HCT116 (cell line): ENCODE measurements at regions not wholly inside any gene's neighbourhood (a gene's known extent, or its start where the extent isn't known, plus 50 kb on each side); places are given as distances from the start of the nearest gene placed in this dataset.

Experiments used
- ATAC-seq: fragments of 200-7000 bp; cut with Tn5 transposase; 2 replicates; pipeline ENCODE4 v1.9.1; 2020; ENCODE audit warnings: mild to moderate bottlenecking, moderate library complexity
- BruUV-seq: library from RNA; stranded (reverse); fragments of 400-500 nt; replicated peaks from 2 replicates; lab custom pipeline; 2021; lab: Mats Ljungman, UMichigan
- CTCF ChIA-PET: fragments of 300-600 bp; sonication (Branson Sonifier 250); formaldehyde crosslinking; loops from one replicate; lab custom pipeline; 2021; ENCODE audit warnings: antibody characterized with exemption; lab: Charles Lee
- POLR2A ChIA-PET: fragments of 300-600, 350-600 bp; sonication (Branson Sonifier 250); formaldehyde crosslinking; loops from one replicate; lab custom pipeline; 2021; ENCODE audit warnings: antibody characterized with exemption; lab: Charles Lee
- RAD21 ChIA-PET, 2 experiments: fragments of 300-600 bp; sonication (Branson Sonifier 250); formaldehyde crosslinking; loops; one replicate each; lab custom pipeline; 2023; ENCODE audit warnings: low total read pairs in 2 of 2; ENCODE audit not compliant: uncharacterized antibody in 2 of 2, unreplicated experiment in 2 of 2, low non-redundant PET in 1 of 2; lab: Charles Lee
- DNase-seq: peaks from one replicate; pipeline ENCODE4 v3.0.0-alpha.2; 2010; ENCODE audit warnings: low read depth, low spot score
- H2AFZ ChIP-seq: fragments of 200-600 bp; shearing (Covaris generic), sonication (generic); 2 replicates; pipeline ENCODE4 v1.6.1; 2017; ENCODE audit warnings: low read depth, mixed run types, mixed read lengths, antibody characterized with exemption, low read length; ENCODE audit not compliant: poor library complexity, severe bottlenecking
- H3K27ac ChIP-seq: 2 replicates; pipeline ENCODE4 v1.5.1; 2012; ENCODE audit warnings: low read depth, low read length
- H3K27me3 ChIP-seq: fragments of 200-600 bp; sonication (generic); 2 replicates; pipeline ENCODE4 v1.6.1; 2016; ENCODE audit warnings: mixed run types, low read length, mixed read lengths; ENCODE audit not compliant: insufficient read depth
- H3K36me3 ChIP-seq, 2 experiments: fragments of 200-500 bp in 1 of 2; fragments of 200-600 bp in 1 of 2; sonication (Bioruptor generic) in 1 of 2; sonication (generic) in 1 of 2; 2 replicates each; pipeline versions ENCODE4 v1.5.1 to v1.6.1; 2014 to 2016; ENCODE audit warnings: low read length in 2 of 2, inconsistent platforms in 1 of 2, mixed read lengths in 1 of 2, mixed run types in 1 of 2; ENCODE audit not compliant: insufficient read depth in 2 of 2, control insufficient read depth in 1 of 2
- H3K4me1 ChIP-seq, 2 experiments: fragments of 200-600 bp in 1 of 2; sonication (generic) in 1 of 2; 2 replicates each; pipeline versions ENCODE4 v1.5.1 to v1.6.1; 2012 to 2017; ENCODE audit warnings: low read length in 2 of 2, inconsistent platforms in 1 of 2, mild to moderate bottlenecking in 1 of 2, mixed read lengths in 1 of 2, mixed run types in 1 of 2, moderate library complexity in 1 of 2; ENCODE audit not compliant: insufficient read depth in 2 of 2, control insufficient read depth in 1 of 2
- H3K4me2 ChIP-seq: fragments of 200-600 bp; sonication (generic); 2 replicates; pipeline ENCODE4 v1.6.1; 2017; ENCODE audit warnings: mixed run types, low read length, mixed read lengths
- H3K4me3 ChIP-seq, 2 experiments: fragments of 200-600 bp in 1 of 2; sonication (generic) in 1 of 2; replicated peaks in 1 of 2; 2 replicates each; pipeline ENCODE4 v1.5.1; 2011 to 2016; ENCODE audit warnings: low read length in 2 of 2, control low read depth in 1 of 2, low read depth in 1 of 2, mild to moderate bottlenecking in 1 of 2, mixed read lengths in 1 of 2, mixed run types in 1 of 2
- H3K79me2 ChIP-seq: fragments of 200-600 bp; sonication (generic); 2 replicates; pipeline ENCODE4 v1.6.1; 2017; ENCODE audit warnings: mild to moderate bottlenecking, mixed run types, low read length, moderate library complexity, mixed read lengths; ENCODE audit not compliant: insufficient read depth
- H3K9ac ChIP-seq: fragments of 200-600 bp; sonication (generic); 2 replicates; pipeline ENCODE4 v1.6.1; 2016; ENCODE audit warnings: low read length, mixed read lengths
- H3K9me2 ChIP-seq: fragments of 200-600 bp; sonication (generic), shearing (Covaris generic); 2 replicates; pipeline ENCODE4 v1.6.1; 2017; ENCODE audit warnings: mixed run types, mild to moderate bottlenecking, moderate library complexity; ENCODE audit not compliant: insufficient read depth
- H3K9me3 ChIP-seq, 2 experiments: fragments of 200-500 bp in 1 of 2; fragments of 200-600 bp in 1 of 2; sonication (Bioruptor generic) in 1 of 2; sonication (generic) in 1 of 2; 2 replicates each; pipeline ENCODE4 v1.6.1; 2014 to 2017; ENCODE audit warnings: low read length in 2 of 2, mixed read lengths in 2 of 2, inconsistent platforms in 1 of 2, low read depth in 1 of 2, mild to moderate bottlenecking in 1 of 2, mixed run types in 1 of 2, moderate library complexity in 1 of 2; ENCODE audit not compliant: control insufficient read depth in 1 of 2, insufficient read depth in 1 of 2
- H4K20me1 ChIP-seq: fragments of 200-600 bp; sonication (generic), shearing (Covaris generic); 2 replicates; pipeline ENCODE4 v1.6.1; 2017; ENCODE audit warnings: mixed run types, mild to moderate bottlenecking, moderate library complexity; ENCODE audit not compliant: insufficient read depth
- ATF3 ChIP-seq: IDR thresholded peaks from 2 replicates; pipeline ENCODE4 v1.6.1; 2012
- CBX3 ChIP-seq: IDR thresholded peaks from 2 replicates; pipeline ENCODE4 v1.6.1; 2012; ENCODE audit warnings: low read depth
- EZH2 ChIP-seq: fragments of 200-600 bp; sonication (generic); IDR thresholded peaks from 2 replicates; pipeline ENCODE4 v1.6.1; 2017; ENCODE audit warnings: antibody characterized with exemption, mixed run types
- EZH2phosphoT487 ChIP-seq: fragments of 200-600 bp; IDR thresholded peaks from 2 replicates; pipeline ENCODE4 v1.6.1; 2018; ENCODE audit warnings: antibody characterized with exemption, borderline replicate concordance
- JUND ChIP-seq: IDR thresholded peaks from 2 replicates; pipeline ENCODE4 v1.6.1; 2012
- POLR2AphosphoS5 ChIP-seq: IDR thresholded peaks from 2 replicates; pipeline ENCODE4 v1.6.1; 2011; ENCODE audit warnings: mild to moderate bottlenecking, low read depth, low read length, moderate library complexity
- RAD21 ChIP-seq: IDR thresholded peaks from 2 replicates; pipeline ENCODE4 v1.6.1; 2012; ENCODE audit warnings: low read depth, mild to moderate bottlenecking
- SIN3A ChIP-seq: IDR thresholded peaks from 2 replicates; pipeline ENCODE4 v1.6.1; 2012; ENCODE audit warnings: low read depth
- SP1 ChIP-seq: IDR thresholded peaks from 2 replicates; pipeline ENCODE4 v1.6.1; 2012; ENCODE audit warnings: low read depth
- SRF ChIP-seq: IDR thresholded peaks from 2 replicates; pipeline ENCODE4 v1.6.1; 2012; ENCODE audit warnings: low read depth
- YY1 ChIP-seq: IDR thresholded peaks from 2 replicates; pipeline ENCODE4 v1.6.1; 2011; ENCODE audit warnings: low read length, low read depth, moderate library complexity, mild to moderate bottlenecking; ENCODE audit not compliant: insufficient replicate concordance; ENCODE audit errors: extremely low read depth
- ZBTB33 ChIP-seq: IDR thresholded peaks from 2 replicates; pipeline ENCODE4 v1.6.1; 2011; ENCODE audit warnings: mild to moderate bottlenecking, low read length, moderate library complexity; ENCODE audit not compliant: insufficient replicate concordance; ENCODE audit errors: extremely low read depth
- ZFX ChIP-seq: fragments of 450-650 bp; IDR thresholded peaks from 2 replicates; pipeline ENCODE4 v1.6.1; 2017
- ZNF274 ChIP-seq: fragments of 200-500 bp; sonication (Bioruptor generic); IDR thresholded peaks from 2 replicates; pipeline ENCODE4 v1.6.1; 2014; ENCODE audit warnings: mild to moderate bottlenecking, low read depth, low read length, inconsistent platforms
- intact Hi-C: fragments of 100-400 bp; cut with micrococcal nuclease; formaldehyde crosslinking; loops from 2 replicates; pipeline ENCODE4 v1.10.0; 2022

GRCh38 chr16:54359555-54359954 lies 73.0 kb upstream of the IRX3 start:
- CTCF ChIA-PET = no interaction called here
- no peaks in the 10 kb centered on the region for H3K79me2 ChIP-seq
- no TSS peak for BruUV-seq
- no peak for DNase-seq
- RAD21 ChIA-PET = no interaction called here
- no peak overlapping the region for H3K4me3 ChIP-seq
- POLR2A ChIA-PET = no interaction called here
- H3K9ac ChIP-seq = no peak overlapping the region
- H3K36me3 ChIP-seq = no peaks in the 10 kb centered on the region
- no peak overlapping the region for H3K27ac ChIP-seq
- TF ChIP-seq RAD21 (no peak), ATF3 (no peak), ZBTB33 (no peak), ZNF274 (no peak), CBX3 (no peak), EZH2phosphoT487 (no peak), ZFX (no peak), SRF (no peak), EZH2 (no peak), POLR2AphosphoS5 (no peak), SP1 (no peak), SIN3A (no peak), JUND (no peak), YY1 (no peak)
- TF ChIP-seq, all 23 proteins: peak for 0
- H3K27me3 ChIP-seq = no peaks in the 10 kb centered on the region
- no peak for ATAC-seq
- no peaks in the 10 kb centered on the region; a peak in 1 of 4 replicates for H3K9me3 ChIP-seq
- no peaks in the 10 kb centered on the region for H3K9me2 ChIP-seq
- intact Hi-C loops = no loop called here
- no peaks in the 10 kb centered on the region for H4K20me1 ChIP-seq
- no peaks in the 10 kb centered on the region for H3K4me1 ChIP-seq
- no peak overlapping the region for H2AFZ ChIP-seq
- H3K4me2 ChIP-seq = no peak overlapping the region
